IPS DF 19.7 (cell line): ENCODE measurements at regions not wholly inside any gene's neighbourhood (a gene's known extent, or its start where the extent isn't known, plus 50 kb on each side); places are given as distances from the start of the nearest gene placed in this dataset.

Experiments
- DNase-seq: peaks from one replicate; pipeline ENCODE4 v3.0.0-alpha.2; 2013; ENCODE audit warnings: low read depth, low spot score

- no peak for DNase-seq
Observed at GRCh38 chr13:105552078-105552477, 983.4 kb downstream of the EFNB2 start.

GRCh38 chr13:105547851-105548250 is 987.6 kb downstream of the EFNB2 start:
- DNase-seq: no peak

DNA sequence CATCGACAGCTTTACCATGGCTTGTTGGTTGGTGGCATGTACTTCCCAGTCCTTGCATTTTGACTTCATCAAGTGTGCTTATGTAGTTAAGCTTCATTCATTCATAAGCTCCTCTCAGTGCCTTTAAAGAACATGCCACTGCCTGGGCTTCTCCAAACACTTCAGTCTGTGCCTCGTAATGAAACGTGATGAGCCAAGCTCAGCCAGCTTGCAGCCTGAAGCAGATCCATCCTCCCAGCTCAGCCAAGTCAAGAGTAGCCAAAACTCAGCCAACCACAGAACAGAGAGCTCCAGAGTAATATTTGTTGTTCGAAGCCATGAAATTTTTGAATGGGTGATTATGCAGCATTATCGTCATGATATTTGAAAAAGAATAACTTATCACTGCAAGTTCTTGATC is 989.7 kb downstream of the EFNB2 start:
- no peak for DNase-seq

DNA sequence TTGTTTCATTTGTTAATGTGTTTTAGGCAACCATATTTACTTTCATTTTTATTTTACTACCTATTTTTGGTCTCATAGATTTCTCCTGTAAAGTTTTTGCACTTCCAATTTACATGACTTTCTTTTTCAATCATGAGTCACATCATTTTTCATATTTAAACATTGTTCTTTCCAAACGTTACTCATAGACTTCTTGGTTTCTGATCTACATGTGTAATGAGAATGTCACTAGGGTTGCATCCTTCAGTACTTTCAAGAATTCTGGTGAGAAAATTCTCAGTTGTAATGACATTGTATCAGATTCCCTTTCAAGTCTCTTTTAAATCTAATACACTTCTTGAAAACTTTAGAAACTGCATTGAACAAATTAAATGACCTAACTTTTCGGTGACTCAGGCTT is 991.7 kb downstream of the EFNB2 start:
- DNase-seq: no peak

DNA sequence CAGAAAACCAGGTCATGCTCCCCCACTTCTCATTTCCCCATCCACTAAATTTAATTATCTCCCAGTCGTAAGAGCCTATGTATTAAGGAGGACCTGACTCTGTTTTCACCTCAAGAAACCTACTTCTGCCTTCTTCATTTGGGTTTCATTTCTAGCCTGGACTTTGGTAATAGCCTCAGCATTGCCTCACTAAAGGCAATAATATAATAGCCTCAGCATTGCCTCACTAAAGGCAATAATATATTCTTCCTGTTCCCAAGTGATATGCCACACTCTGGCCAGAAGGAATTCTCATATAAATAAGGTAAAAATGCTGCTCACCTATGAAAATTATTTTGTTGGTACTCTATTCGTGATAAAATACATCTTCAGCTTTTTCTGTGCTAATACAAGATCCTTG is 993.9 kb downstream of the EFNB2 start:
- DNase-seq: no peak

- no peak for DNase-seq
Observed at GRCh38 chr13:105538346-105538745, 997.1 kb downstream of the EFNB2 start.

DNA sequence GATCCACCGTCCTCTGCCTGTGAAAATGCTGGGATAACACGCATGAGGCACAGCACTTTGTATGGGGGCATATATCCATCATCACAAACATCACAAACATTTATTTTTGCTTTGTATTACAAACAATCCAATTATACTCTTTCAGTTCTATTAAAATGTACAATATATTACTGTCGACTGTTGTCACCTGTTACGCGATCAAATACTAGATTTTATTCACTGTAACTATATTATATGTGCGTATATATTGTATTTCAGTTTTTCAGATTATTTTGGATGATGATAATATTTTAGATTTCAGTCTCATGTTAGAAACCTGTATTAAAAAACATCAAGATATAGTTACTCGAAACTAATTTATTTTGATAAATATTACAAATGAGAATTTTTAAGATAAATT is 998.3 kb downstream of the EFNB2 start:
- DNase-seq: no peak

- DNase-seq: no peak
Observed at GRCh38 chr13:105530468-105530867, 1005.0 kb downstream of the EFNB2 start.

GRCh38 chr13:105527127-105527526 is 1008.3 kb downstream of the EFNB2 start:
- DNase-seq: no peak

DNA sequence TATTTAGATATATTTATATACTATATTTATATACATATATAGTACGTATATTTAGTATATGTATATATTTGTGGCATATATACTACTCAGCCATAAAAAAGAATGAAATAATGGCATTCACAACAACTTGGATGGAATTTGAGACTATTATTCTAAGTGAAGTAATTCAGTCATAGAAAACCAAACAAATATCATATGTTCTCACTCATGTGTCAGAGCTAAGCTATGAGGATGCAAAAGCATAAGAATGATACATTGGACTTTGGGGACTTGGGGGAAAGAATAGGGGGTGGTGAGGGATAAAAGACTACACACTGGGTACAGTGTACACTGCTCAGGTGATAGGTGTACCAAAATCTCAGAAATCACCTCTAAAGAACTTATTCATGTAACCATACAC is 1015.7 kb downstream of the EFNB2 start:
- no peak for DNase-seq

DNA sequence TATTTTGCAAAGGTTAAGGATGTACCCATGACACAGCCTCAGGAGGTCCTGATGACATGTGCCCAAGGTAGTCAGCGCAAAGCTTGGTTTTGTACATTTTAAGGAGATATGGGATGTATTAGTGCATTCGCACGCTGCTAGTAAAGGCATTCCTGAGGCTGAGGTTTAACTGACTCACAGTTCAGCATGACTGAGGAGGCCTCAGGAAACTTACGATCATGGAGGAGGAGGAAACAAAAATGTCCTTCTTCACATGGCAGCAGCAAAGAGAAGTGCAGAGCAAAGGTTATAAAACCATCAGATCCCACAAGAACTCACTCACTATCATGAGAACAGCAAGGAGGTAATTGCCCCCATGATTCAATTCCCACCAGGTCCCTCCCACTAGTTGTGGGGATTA is 1017.4 kb downstream of the EFNB2 start:
- no peak for DNase-seq

- no peak for DNase-seq
Observed at GRCh38 chr13:105514401-105514800, 1021.1 kb downstream of the EFNB2 start.

- no peak for DNase-seq
Observed at GRCh38 chr13:105513448-105513847, 1022.0 kb downstream of the EFNB2 start.

DNA sequence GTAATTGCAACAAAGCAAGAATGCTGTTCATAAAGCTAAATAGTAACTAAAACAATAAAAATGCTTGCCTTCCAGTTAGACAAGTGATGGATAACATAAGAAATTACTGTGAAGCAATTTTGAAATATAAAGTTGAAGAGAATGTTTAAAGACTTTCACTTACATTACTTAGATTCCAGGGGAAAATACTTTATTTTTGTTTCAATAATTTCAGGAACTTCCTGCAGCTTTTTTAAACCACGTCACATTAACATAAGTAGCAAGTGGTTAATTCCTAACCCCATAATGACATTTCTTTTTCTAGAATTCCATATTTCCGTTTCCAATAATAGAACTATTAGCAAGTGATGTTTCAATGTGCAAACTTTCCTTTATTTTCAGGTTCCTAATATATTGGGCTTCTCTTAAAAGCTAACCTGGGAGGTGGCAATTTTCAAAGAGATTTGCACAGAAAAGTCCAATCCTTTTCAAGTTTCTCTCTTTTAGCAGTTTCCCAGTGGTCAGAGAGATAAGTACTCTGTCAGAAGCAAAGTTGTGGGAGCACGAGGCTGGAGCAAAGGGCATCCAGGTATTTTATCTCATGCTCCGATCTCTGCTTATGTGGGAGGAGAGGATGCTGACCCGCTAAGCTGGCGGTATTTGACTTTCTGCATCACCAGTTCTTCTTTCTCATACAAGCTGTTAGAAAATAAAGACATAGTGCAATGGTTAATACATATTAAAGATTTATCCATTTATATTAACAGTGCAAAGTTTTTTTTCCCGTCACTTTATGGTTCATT is 1025.3 kb downstream of the EFNB2 start:
- DNase-seq: no peak

DNA sequence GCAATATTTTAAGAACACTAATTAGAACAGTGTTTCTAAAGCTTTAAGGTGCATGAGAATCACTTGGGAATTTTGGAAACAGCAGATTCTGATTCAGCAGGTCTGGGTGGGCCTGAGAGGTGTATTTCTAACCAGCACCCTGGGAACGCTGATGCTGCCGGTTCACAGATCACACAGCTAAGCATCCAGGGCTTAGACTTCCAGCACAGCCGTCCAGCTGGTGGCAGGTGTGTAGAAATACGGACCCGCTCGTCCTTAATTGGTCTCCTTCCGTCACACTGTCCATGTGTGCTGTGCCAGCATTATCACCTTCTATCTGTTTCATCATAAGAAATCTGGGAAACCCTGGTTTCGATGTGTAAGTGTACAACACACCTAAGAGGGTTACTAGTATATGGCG is 1029.0 kb downstream of the EFNB2 start:
- no peak for DNase-seq

GRCh38 chr13:105502193-105502592 is 1033.3 kb downstream of the EFNB2 start:
- DNase-seq: no peak

GRCh38 chr13:105497597-105497996 is 1037.9 kb downstream of the EFNB2 start:
- no peak for DNase-seq

- DNase-seq: no peak
Observed at GRCh38 chr13:105492216-105492615, 1043.2 kb downstream of the EFNB2 start.

- DNase-seq: no peak
Observed at GRCh38 chr13:105491345-105491744, 1044.1 kb downstream of the EFNB2 start.

DNA sequence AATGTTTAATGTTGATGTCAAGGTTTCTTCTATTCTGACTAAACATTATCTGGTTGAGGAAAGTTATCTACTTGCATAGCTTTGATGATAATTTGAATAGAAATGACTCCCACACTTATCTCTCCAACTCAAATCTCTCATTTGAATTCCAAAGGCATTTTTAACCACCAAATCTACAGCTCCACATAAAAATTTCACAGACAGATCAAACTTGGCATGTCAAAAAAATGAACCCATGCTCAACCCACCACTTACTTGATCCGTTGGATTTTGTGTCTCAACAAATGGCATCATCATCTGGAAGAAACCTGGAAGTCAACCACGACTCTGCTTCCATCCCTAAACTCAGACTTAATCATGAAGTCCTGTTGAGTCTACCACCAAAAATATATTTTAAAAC is 1050.4 kb downstream of the EFNB2 start:
- DNase-seq: no peak

DNA sequence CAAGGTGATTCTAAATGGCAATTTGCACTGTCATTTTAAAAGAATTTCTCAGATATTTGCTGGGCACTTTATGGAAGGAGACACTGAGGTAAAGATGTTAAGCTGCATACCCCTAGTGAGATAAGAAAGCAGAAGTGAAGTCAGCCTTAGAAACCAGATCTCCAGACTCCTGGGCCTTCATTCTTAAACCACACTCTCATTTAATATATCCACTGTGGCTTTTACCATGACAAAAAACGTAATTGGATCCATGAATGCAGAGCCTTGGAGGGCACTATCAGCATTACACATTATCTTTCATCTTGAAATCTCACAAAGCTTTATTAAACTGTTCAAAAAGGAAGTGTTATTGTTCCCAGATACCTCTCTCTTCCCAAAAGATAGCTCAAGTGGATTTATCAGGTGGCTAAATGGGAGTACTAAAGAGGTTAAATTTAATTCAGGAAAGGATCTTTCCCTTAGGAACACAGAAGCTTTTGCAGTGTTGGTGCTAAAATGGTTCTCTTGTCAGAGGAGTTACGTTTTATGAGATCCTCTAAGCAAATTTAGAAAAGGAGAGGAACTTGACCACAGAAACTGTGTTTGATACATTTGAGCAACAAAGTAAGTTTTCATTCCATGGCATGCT is 1060.4 kb downstream of the EFNB2 start:
- no peak for DNase-seq

DNA sequence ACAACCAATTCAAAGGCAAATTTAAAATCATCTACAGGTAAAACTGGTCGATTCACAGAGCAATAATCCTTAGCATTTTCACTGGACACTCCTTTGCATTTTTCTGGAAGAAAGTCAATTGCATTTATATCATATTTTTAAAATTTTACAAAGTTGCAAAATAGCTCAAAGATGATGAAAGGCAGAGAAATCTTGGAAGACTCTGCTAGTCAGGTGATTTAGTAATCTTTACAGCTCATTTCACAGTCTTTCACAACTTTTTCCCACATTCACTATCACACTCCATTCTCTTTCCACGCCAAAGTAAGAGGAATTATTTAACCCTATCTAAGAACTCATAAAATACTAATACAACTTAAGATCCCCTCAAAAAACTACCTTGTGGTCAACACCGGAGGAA is 1063.8 kb downstream of the EFNB2 start:
- no peak for DNase-seq

DNA sequence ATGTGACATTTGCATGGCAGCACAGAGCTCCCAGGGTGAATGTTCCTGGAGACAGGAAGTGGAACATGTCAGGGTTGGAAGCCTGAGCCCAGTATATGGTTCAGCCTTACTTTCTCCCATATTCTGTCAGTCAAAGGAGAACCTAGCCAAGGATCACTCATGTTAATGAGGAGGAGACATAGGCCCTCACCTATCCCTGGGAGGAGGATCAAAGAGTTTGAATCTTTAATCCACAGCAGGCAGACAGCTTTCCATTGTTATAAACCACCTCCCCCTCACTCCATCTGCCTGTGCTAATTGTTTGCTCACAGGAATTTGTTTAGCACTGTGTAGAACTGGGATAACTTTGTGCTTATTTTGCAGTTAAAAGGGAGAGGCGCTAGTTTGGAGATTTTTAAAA is 1069.1 kb downstream of the EFNB2 start:
- no peak for DNase-seq

- DNase-seq: no peak
Observed at GRCh38 chr13:105465745-105466144, 1069.7 kb downstream of the EFNB2 start, which contains the start of gene DAOA. Gene DAOA, plus strand, starts transcription at chr13:105466045.
